HepG2 (cell line): ENCODE measurements at regions not wholly inside any gene's neighbourhood (a gene's known extent, or its start where the extent isn't known, plus 50 kb on each side); places are given as distances from the start of the nearest gene placed in this dataset.
A peak's percentile ranks its signal among the peaks of the same experiment; 100 is the strongest.

ENCODE experiments used
- ATAC-seq: fragments of 200-7000 bp; cut with Tn5 transposase; 3 replicates; pipeline ENCODE4 v1.9.1; 2020; ENCODE audit warnings: mild to moderate bottlenecking, moderate library complexity
- BruUV-seq: library from RNA; stranded (reverse); fragments of 400-500 nt; replicated peaks from 2 replicates; lab custom pipeline; 2021; lab: Mats Ljungman, UMichigan
- CTCF ChIA-PET: fragments of 300-600 bp; formaldehyde crosslinking; extraction: SDS; loops from one replicate; lab custom pipeline; 2021; ENCODE audit warnings: low total read pairs, inconsistent platforms, low intra/inter-chr PET ratio; lab: Yijun Ruan, JAX
- POLR2A ChIA-PET: fragments of 350-600 bp; sonication (Branson Sonifier 250); formaldehyde crosslinking; loops from one replicate; lab custom pipeline; 2020; ENCODE audit warnings: antibody characterized with exemption, inconsistent platforms; lab: Yijun Ruan, JAX
- DNase-seq: peaks from one replicate; pipeline ENCODE4 v3.0.0-alpha.2; 2015; ENCODE audit warnings: low spot score
- FAIRE-seq: peaks from 3 replicates; lab custom pipeline; 2011; peaks lifted over from hg19 to GRCh38; lab: Jason Lieb, UNC
- H2AFZ ChIP-seq: one replicate; pipeline ENCODE4 v1.6.1; 2011; ENCODE audit warnings: low read length, inconsistent platforms
- H3K27ac ChIP-seq: fragments of 300-600 bp; 3 replicates; pipeline ENCODE4 v1.8.0; 2011; ENCODE audit warnings: mixed run types, mild to moderate bottlenecking, mixed read lengths, low read length, inconsistent platforms; ENCODE audit not compliant: insufficient read depth; ENCODE audit errors: extremely low read length
- H3K27me3 ChIP-seq, 2 experiments: fragments of 200-600 bp in 1 of 2; 2 replicates in 1 of 2; 3 replicates in 1 of 2; pipeline versions ENCODE4 v1.6.0 to v1.8.0; 2011; ENCODE audit warnings: low read length in 2 of 2, mild to moderate bottlenecking in 2 of 2, moderate library complexity in 2 of 2, inconsistent platforms in 1 of 2; ENCODE audit not compliant: insufficient read depth in 2 of 2, control insufficient read depth in 1 of 2
- H3K36me3 ChIP-seq, 2 experiments: fragments of 200-600 bp in 1 of 2; replicated peaks in 1 of 2; 2 replicates in 1 of 2; 3 replicates in 1 of 2; pipeline versions ENCODE4 v1.5.1 to v1.8.0; 2011; ENCODE audit warnings: low read length in 2 of 2, inconsistent platforms in 1 of 2; ENCODE audit not compliant: insufficient read depth in 2 of 2, control insufficient read depth in 1 of 2
- H3K4me1 ChIP-seq: 2 replicates; pipeline ENCODE4 v1.5.1; 2012; ENCODE audit warnings: low read length, inconsistent platforms; ENCODE audit not compliant: insufficient read depth
- H3K4me2 ChIP-seq: 2 replicates; pipeline ENCODE4 v1.6.0; 2011; ENCODE audit warnings: low read depth, low read length, inconsistent platforms
- H3K4me3 ChIP-seq, 3 experiments: fragments of 200-600 bp in 1 of 3; sonication (generic), shearing (Covaris generic) in 1 of 3; replicated peaks in 1 of 3; 2 replicates each; pipeline ENCODE4 v1.5.1; 2011 to 2016; ENCODE audit warnings: low read length in 3 of 3, inconsistent platforms in 2 of 3, low read depth in 2 of 3, mild to moderate bottlenecking in 2 of 3, control low read depth in 1 of 3, mixed read lengths in 1 of 3; ENCODE audit not compliant: insufficient read depth in 1 of 3
- H3K79me2 ChIP-seq: one replicate; pipeline ENCODE4 v1.6.1; 2011; ENCODE audit warnings: low read length, inconsistent platforms; ENCODE audit not compliant: insufficient read depth
- H3K9ac ChIP-seq: 2 replicates; pipeline ENCODE4 v1.6.0; 2011; ENCODE audit warnings: mild to moderate bottlenecking, low read depth, low read length, inconsistent platforms; ENCODE audit not compliant: insufficient read depth
- H3K9me3 ChIP-seq: 2 replicates; pipeline ENCODE4 v1.5.1; 2012; ENCODE audit warnings: mild to moderate bottlenecking, low read length
- H4K20me1 ChIP-seq: 2 replicates; pipeline ENCODE4 v1.6.0; 2011; ENCODE audit warnings: inconsistent platforms, mild to moderate bottlenecking, low read length, moderate library complexity; ENCODE audit not compliant: insufficient read depth
- MAFF ChIP-seq: IDR thresholded peaks from 2 replicates; pipeline ENCODE4 v1.6.1; 2011; ENCODE audit warnings: low read depth, low read length, improper control_type of control experiment
- MAFG ChIP-seq: sonication (generic); formaldehyde crosslinking; IDR thresholded peaks from 2 replicates; pipeline ENCODE4 v1.5.1; 2020; ENCODE audit warnings: mild to moderate bottlenecking, missing genetic modification reagents
- NR2C2 ChIP-seq: sonication (generic); formaldehyde crosslinking; IDR thresholded peaks from 2 replicates; pipeline ENCODE4 v1.4.0; 2020; ENCODE audit warnings: missing genetic modification reagents, mild to moderate bottlenecking, moderate library complexity, borderline replicate concordance
- RBAK ChIP-seq: sonication (generic); formaldehyde crosslinking; IDR thresholded peaks from 2 replicates; pipeline ENCODE4 v1.5.1; 2020; ENCODE audit warnings: mild to moderate bottlenecking, missing genetic modification reagents
- SMAD9 ChIP-seq: sonication (generic); formaldehyde crosslinking; IDR thresholded peaks from 2 replicates; pipeline ENCODE4 v1.5.1; 2020; ENCODE audit warnings: mild to moderate bottlenecking, missing genetic modification reagents
- TOPORS ChIP-seq: sonication (generic); formaldehyde crosslinking; IDR thresholded peaks from 2 replicates; pipeline ENCODE4 v1.8.0; 2023; ENCODE audit warnings: mild to moderate bottlenecking, missing genetic modification reagents
- ZKSCAN1 ChIP-seq: fragments of 150-350 bp; IDR thresholded peaks from 2 replicates; pipeline ENCODE4 v1.6.1; 2014; ENCODE audit warnings: low read length
- ZNF337 ChIP-seq: sonication (generic); formaldehyde crosslinking; IDR thresholded peaks from 2 replicates; pipeline ENCODE4 v1.5.1; 2020; ENCODE audit warnings: missing genetic modification reagents, low read depth, mild to moderate bottlenecking, borderline replicate concordance
- ZNF724P ChIP-seq: sonication (generic); formaldehyde crosslinking; IDR thresholded peaks from 2 replicates; pipeline ENCODE4 v1.8.0; 2022; ENCODE audit warnings: missing genetic modification reagents, borderline replicate concordance
- WGBS: methylation state at CpG from one replicate; pipeline ENCODE4 v1.1.6; 2017; ENCODE audit warnings: low lambda C conversion rate; 5-methylcytosine and 5-hydroxymethylcytosine counted together
- in situ Hi-C: cut with HindIII; loops from 2 replicates; pipeline ENCODE4 v1.10.0; 2017; ENCODE audit warnings: low pct_unique_long_range_greater_than_20kb; ENCODE audit not compliant: extremely low pct_ligation_motif_present
- intact Hi-C: fragments of 100-400 bp; cut with micrococcal nuclease; formaldehyde crosslinking; loops from one replicate; pipeline ENCODE4 v1.10.0; 2022; ENCODE audit not compliant: unreplicated experiment
- TF ChIP-seq, protein P1 (sequence below): sonication (generic); IDR thresholded peaks from 2 replicates; pipeline ENCODE4 v1.6.1; 2016; ENCODE audit warnings: low read depth, borderline replicate concordance
- TF ChIP-seq, protein P2 (sequence below): sonication (generic); formaldehyde crosslinking; IDR thresholded peaks from 2 replicates; pipeline ENCODE4 v1.5.1; 2020; ENCODE audit warnings: mild to moderate bottlenecking, missing genetic modification reagents, moderate library complexity
- TF ChIP-seq, protein P3 (sequence below): sonication (generic); formaldehyde crosslinking; IDR thresholded peaks from 2 replicates; pipeline ENCODE4 v1.4.0; 2020; ENCODE audit warnings: mild to moderate bottlenecking, missing genetic modification reagents
- TF ChIP-seq, protein P4 (sequence below): sonication (generic); formaldehyde crosslinking; IDR thresholded peaks from 2 replicates; pipeline ENCODE4 v1.4.0; 2020; ENCODE audit warnings: missing genetic modification reagents
- TF ChIP-seq, protein P5 (sequence below): sonication (generic); formaldehyde crosslinking; IDR thresholded peaks from 2 replicates; pipeline ENCODE4 v1.5.1; 2020; ENCODE audit warnings: missing genetic modification reagents, mild to moderate bottlenecking, borderline replicate concordance

DNA sequence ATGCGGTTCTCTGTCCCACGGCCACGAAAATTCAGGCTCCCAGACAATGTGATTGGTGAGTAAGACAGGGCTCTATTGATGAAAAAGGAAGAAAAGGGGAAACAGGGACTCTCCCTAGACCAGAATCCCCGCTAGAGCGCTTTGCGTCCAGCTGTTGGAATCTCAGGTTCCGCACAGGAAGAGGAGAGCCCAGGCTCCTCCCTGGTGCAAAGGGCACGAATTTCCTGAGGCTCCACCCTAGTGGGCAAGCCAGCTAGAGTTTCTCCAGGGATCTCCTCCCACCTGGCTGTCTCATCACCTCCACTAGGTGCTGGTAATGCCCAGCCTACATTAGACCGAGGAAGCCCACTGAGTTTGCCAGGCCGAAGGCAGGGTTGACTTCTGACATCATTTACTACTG, 135.9 kb upstream of the SOX4 start:
- intact Hi-C loops (no loop called here), in situ Hi-C loops (no loop called here)
- peak overlapping the region in 2 of 3 experiments; percentile 1 to 26; a peak in 1 of 6 replicates for H3K4me3 ChIP-seq
- no peaks in the 10 kb centered on the region for H3K36me3 ChIP-seq
- H3K79me2 ChIP-seq = no peaks in the 10 kb centered on the region
- H3K4me2 ChIP-seq = peak overlapping the region; percentile 53
- ChIA-PET CTCF (no interaction called here), POLR2A (interaction anchor here (0.9 to 1.4 kb wide), 2 partner anchors 11 to 130 kb away, joined by 4 to 5 read pairs; no protein-coding TSS in a partner anchor)
- no peaks in the 10 kb centered on the region for H3K27me3 ChIP-seq
- H4K20me1 ChIP-seq = no peaks in the 10 kb centered on the region
- no peaks in the 10 kb centered on the region for H3K9me3 ChIP-seq
- no TSS peak for BruUV-seq
- no peak overlapping the region for H3K9ac ChIP-seq
- 62% methylated on average over 10 of the region's 10 CpGs for WGBS
- DNase-seq (peak; percentile 68), FAIRE-seq (peak; percentile 52), ATAC-seq (peak; percentile 97)
- H2AFZ ChIP-seq = peak overlapping the region; percentile 1
- H3K4me1 ChIP-seq = peaks cover 55% of the 10 kb centered on the region
- H3K27ac ChIP-seq = no peak overlapping the region
- TF ChIP-seq, protein P1, sequence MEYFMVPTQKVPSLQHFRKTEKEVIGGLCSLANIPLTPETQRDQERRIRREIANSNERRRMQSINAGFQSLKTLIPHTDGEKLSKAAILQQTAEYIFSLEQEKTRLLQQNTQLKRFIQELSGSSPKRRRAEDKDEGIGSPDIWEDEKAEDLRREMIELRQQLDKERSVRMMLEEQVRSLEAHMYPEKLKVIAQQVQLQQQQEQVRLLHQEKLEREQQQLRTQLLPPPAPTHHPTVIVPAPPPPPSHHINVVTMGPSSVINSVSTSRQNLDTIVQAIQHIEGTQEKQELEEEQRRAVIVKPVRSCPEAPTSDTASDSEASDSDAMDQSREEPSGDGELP = peak; percentile 77
- TF ChIP-seq, protein P2, sequence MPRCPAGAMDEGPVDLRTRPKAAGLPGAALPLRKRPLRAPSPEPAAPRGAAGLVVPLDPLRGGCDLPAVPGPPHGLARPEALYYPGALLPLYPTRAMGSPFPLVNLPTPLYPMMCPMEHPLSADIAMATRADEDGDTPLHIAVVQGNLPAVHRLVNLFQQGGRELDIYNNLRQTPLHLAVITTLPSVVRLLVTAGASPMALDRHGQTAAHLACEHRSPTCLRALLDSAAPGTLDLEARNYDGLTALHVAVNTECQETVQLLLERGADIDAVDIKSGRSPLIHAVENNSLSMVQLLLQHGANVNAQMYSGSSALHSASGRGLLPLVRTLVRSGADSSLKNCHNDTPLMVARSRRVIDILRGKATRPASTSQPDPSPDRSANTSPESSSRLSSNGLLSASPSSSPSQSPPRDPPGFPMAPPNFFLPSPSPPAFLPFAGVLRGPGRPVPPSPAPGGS = no peak
- TF ChIP-seq ZNF724P (CRISPR knock-in tag) = no peak
- no peak for TF ChIP-seq MAFF
- TF ChIP-seq RBAK (CRISPR knock-in tag) = no peak
- TF ChIP-seq, protein P3, sequence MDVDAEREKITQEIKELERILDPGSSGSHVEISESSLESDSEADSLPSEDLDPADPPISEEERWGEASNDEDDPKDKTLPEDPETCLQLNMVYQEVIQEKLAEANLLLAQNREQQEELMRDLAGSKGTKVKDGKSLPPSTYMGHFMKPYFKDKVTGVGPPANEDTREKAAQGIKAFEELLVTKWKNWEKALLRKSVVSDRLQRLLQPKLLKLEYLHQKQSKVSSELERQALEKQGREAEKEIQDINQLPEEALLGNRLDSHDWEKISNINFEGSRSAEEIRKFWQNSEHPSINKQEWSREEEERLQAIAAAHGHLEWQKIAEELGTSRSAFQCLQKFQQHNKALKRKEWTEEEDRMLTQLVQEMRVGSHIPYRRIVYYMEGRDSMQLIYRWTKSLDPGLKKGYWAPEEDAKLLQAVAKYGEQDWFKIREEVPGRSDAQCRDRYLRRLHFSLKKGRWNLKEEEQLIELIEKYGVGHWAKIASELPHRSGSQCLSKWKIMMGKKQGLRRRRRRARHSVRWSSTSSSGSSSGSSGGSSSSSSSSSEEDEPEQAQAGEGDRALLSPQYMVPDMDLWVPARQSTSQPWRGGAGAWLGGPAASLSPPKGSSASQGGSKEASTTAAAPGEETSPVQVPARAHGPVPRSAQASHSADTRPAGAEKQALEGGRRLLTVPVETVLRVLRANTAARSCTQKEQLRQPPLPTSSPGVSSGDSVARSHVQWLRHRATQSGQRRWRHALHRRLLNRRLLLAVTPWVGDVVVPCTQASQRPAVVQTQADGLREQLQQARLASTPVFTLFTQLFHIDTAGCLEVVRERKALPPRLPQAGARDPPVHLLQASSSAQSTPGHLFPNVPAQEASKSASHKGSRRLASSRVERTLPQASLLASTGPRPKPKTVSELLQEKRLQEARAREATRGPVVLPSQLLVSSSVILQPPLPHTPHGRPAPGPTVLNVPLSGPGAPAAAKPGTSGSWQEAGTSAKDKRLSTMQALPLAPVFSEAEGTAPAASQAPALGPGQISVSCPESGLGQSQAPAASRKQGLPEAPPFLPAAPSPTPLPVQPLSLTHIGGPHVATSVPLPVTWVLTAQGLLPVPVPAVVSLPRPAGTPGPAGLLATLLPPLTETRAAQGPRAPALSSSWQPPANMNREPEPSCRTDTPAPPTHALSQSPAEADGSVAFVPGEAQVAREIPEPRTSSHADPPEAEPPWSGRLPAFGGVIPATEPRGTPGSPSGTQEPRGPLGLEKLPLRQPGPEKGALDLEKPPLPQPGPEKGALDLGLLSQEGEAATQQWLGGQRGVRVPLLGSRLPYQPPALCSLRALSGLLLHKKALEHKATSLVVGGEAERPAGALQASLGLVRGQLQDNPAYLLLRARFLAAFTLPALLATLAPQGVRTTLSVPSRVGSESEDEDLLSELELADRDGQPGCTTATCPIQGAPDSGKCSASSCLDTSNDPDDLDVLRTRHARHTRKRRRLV (CRISPR knock-in tag) = no peak
- TF ChIP-seq ZNF337 (CRISPR knock-in tag) = no peak
- TF ChIP-seq MAFG (CRISPR knock-in tag) = no peak
- TF ChIP-seq, protein P4, sequence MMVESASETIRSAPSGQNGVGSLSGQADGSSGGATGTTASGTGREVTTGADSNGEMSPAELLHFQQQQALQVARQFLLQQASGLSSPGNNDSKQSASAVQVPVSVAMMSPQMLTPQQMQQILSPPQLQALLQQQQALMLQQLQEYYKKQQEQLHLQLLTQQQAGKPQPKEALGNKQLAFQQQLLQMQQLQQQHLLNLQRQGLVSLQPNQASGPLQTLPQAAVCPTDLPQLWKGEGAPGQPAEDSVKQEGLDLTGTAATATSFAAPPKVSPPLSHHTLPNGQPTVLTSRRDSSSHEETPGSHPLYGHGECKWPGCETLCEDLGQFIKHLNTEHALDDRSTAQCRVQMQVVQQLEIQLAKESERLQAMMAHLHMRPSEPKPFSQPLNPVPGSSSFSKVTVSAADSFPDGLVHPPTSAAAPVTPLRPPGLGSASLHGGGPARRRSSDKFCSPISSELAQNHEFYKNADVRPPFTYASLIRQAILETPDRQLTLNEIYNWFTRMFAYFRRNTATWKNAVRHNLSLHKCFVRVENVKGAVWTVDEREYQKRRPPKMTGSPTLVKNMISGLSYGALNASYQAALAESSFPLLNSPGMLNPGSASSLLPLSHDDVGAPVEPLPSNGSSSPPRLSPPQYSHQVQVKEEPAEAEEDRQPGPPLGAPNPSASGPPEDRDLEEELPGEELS (CRISPR knock-in tag) = no peak
- TF ChIP-seq NR2C2 = peak; percentile 56
- no peak for TF ChIP-seq TOPORS (CRISPR knock-in tag)
- TF ChIP-seq ZKSCAN1 = no peak
- TF ChIP-seq, protein P5, sequence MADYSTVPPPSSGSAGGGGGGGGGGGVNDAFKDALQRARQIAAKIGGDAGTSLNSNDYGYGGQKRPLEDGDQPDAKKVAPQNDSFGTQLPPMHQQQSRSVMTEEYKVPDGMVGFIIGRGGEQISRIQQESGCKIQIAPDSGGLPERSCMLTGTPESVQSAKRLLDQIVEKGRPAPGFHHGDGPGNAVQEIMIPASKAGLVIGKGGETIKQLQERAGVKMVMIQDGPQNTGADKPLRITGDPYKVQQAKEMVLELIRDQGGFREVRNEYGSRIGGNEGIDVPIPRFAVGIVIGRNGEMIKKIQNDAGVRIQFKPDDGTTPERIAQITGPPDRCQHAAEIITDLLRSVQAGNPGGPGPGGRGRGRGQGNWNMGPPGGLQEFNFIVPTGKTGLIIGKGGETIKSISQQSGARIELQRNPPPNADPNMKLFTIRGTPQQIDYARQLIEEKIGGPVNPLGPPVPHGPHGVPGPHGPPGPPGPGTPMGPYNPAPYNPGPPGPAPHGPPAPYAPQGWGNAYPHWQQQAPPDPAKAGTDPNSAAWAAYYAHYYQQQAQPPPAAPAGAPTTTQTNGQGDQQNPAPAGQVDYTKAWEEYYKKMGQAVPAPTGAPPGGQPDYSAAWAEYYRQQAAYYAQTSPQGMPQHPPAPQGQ (CRISPR knock-in tag) = no peak
- no peak for TF ChIP-seq SMAD9 (CRISPR knock-in tag)
